HCT116 (cell line): ENCODE measurements at regions not wholly inside any gene's neighbourhood (a gene's known extent, or its start where the extent isn't known, plus 50 kb on each side); places are given as distances from the start of the nearest gene placed in this dataset.

Experiments
- ATAC-seq: fragments of 200-7000 bp; cut with Tn5 transposase; 2 replicates; pipeline ENCODE4 v1.9.1; 2020; ENCODE audit warnings: mild to moderate bottlenecking, moderate library complexity
- BruUV-seq: library from RNA; stranded (reverse); fragments of 400-500 nt; replicated peaks from 2 replicates; lab custom pipeline; 2021; lab: Mats Ljungman, UMichigan
- CTCF ChIA-PET: fragments of 300-600 bp; sonication (Branson Sonifier 250); formaldehyde crosslinking; loops from one replicate; lab custom pipeline; 2021; ENCODE audit warnings: antibody characterized with exemption; lab: Charles Lee
- POLR2A ChIA-PET: fragments of 300-600, 350-600 bp; sonication (Branson Sonifier 250); formaldehyde crosslinking; loops from one replicate; lab custom pipeline; 2021; ENCODE audit warnings: antibody characterized with exemption; lab: Charles Lee
- RAD21 ChIA-PET, 2 experiments: fragments of 300-600 bp; sonication (Branson Sonifier 250); formaldehyde crosslinking; loops; one replicate each; lab custom pipeline; 2023; ENCODE audit warnings: low total read pairs in 2 of 2; ENCODE audit not compliant: uncharacterized antibody in 2 of 2, unreplicated experiment in 2 of 2, low non-redundant PET in 1 of 2; lab: Charles Lee
- DNase-seq: peaks from one replicate; pipeline ENCODE4 v3.0.0-alpha.2; 2010; ENCODE audit warnings: low read depth, low spot score
- H2AFZ ChIP-seq: fragments of 200-600 bp; shearing (Covaris generic), sonication (generic); 2 replicates; pipeline ENCODE4 v1.6.1; 2017; ENCODE audit warnings: low read depth, mixed run types, mixed read lengths, antibody characterized with exemption, low read length; ENCODE audit not compliant: poor library complexity, severe bottlenecking
- H3K27ac ChIP-seq: 2 replicates; pipeline ENCODE4 v1.5.1; 2012; ENCODE audit warnings: low read depth, low read length
- H3K27me3 ChIP-seq: fragments of 200-600 bp; sonication (generic); 2 replicates; pipeline ENCODE4 v1.6.1; 2016; ENCODE audit warnings: mixed run types, low read length, mixed read lengths; ENCODE audit not compliant: insufficient read depth
- H3K36me3 ChIP-seq, 2 experiments: fragments of 200-500 bp in 1 of 2; fragments of 200-600 bp in 1 of 2; sonication (Bioruptor generic) in 1 of 2; sonication (generic) in 1 of 2; 2 replicates each; pipeline versions ENCODE4 v1.5.1 to v1.6.1; 2014 to 2016; ENCODE audit warnings: low read length in 2 of 2, inconsistent platforms in 1 of 2, mixed read lengths in 1 of 2, mixed run types in 1 of 2; ENCODE audit not compliant: insufficient read depth in 2 of 2, control insufficient read depth in 1 of 2
- H3K4me1 ChIP-seq, 2 experiments: fragments of 200-600 bp in 1 of 2; sonication (generic) in 1 of 2; 2 replicates each; pipeline versions ENCODE4 v1.5.1 to v1.6.1; 2012 to 2017; ENCODE audit warnings: low read length in 2 of 2, inconsistent platforms in 1 of 2, mild to moderate bottlenecking in 1 of 2, mixed read lengths in 1 of 2, mixed run types in 1 of 2, moderate library complexity in 1 of 2; ENCODE audit not compliant: insufficient read depth in 2 of 2, control insufficient read depth in 1 of 2
- H3K4me2 ChIP-seq: fragments of 200-600 bp; sonication (generic); 2 replicates; pipeline ENCODE4 v1.6.1; 2017; ENCODE audit warnings: mixed run types, low read length, mixed read lengths
- H3K4me3 ChIP-seq, 2 experiments: fragments of 200-600 bp in 1 of 2; sonication (generic) in 1 of 2; replicated peaks in 1 of 2; 2 replicates each; pipeline ENCODE4 v1.5.1; 2011 to 2016; ENCODE audit warnings: low read length in 2 of 2, control low read depth in 1 of 2, low read depth in 1 of 2, mild to moderate bottlenecking in 1 of 2, mixed read lengths in 1 of 2, mixed run types in 1 of 2
- H3K79me2 ChIP-seq: fragments of 200-600 bp; sonication (generic); 2 replicates; pipeline ENCODE4 v1.6.1; 2017; ENCODE audit warnings: mild to moderate bottlenecking, mixed run types, low read length, moderate library complexity, mixed read lengths; ENCODE audit not compliant: insufficient read depth
- H3K9ac ChIP-seq: fragments of 200-600 bp; sonication (generic); 2 replicates; pipeline ENCODE4 v1.6.1; 2016; ENCODE audit warnings: low read length, mixed read lengths
- H3K9me2 ChIP-seq: fragments of 200-600 bp; sonication (generic), shearing (Covaris generic); 2 replicates; pipeline ENCODE4 v1.6.1; 2017; ENCODE audit warnings: mixed run types, mild to moderate bottlenecking, moderate library complexity; ENCODE audit not compliant: insufficient read depth
- H3K9me3 ChIP-seq, 2 experiments: fragments of 200-500 bp in 1 of 2; fragments of 200-600 bp in 1 of 2; sonication (Bioruptor generic) in 1 of 2; sonication (generic) in 1 of 2; 2 replicates each; pipeline ENCODE4 v1.6.1; 2014 to 2017; ENCODE audit warnings: low read length in 2 of 2, mixed read lengths in 2 of 2, inconsistent platforms in 1 of 2, low read depth in 1 of 2, mild to moderate bottlenecking in 1 of 2, mixed run types in 1 of 2, moderate library complexity in 1 of 2; ENCODE audit not compliant: control insufficient read depth in 1 of 2, insufficient read depth in 1 of 2
- H4K20me1 ChIP-seq: fragments of 200-600 bp; sonication (generic), shearing (Covaris generic); 2 replicates; pipeline ENCODE4 v1.6.1; 2017; ENCODE audit warnings: mixed run types, mild to moderate bottlenecking, moderate library complexity; ENCODE audit not compliant: insufficient read depth
- CBX3 ChIP-seq: IDR thresholded peaks from 2 replicates; pipeline ENCODE4 v1.6.1; 2012; ENCODE audit warnings: low read depth
- EGR1 ChIP-seq: IDR thresholded peaks from 2 replicates; pipeline ENCODE4 v1.6.1; 2012; ENCODE audit warnings: low read depth
- ELF1 ChIP-seq: IDR thresholded peaks from 2 replicates; pipeline ENCODE4 v1.6.1; 2012; ENCODE audit warnings: low read depth, borderline replicate concordance
- EZH2 ChIP-seq: fragments of 200-600 bp; sonication (generic); IDR thresholded peaks from 2 replicates; pipeline ENCODE4 v1.6.1; 2017; ENCODE audit warnings: antibody characterized with exemption, mixed run types
- RAD21 ChIP-seq: IDR thresholded peaks from 2 replicates; pipeline ENCODE4 v1.6.1; 2012; ENCODE audit warnings: low read depth, mild to moderate bottlenecking
- SIN3A ChIP-seq: IDR thresholded peaks from 2 replicates; pipeline ENCODE4 v1.6.1; 2012; ENCODE audit warnings: low read depth
- SRF ChIP-seq: IDR thresholded peaks from 2 replicates; pipeline ENCODE4 v1.6.1; 2012; ENCODE audit warnings: low read depth
- TCF7L2 ChIP-seq: IDR thresholded peaks from 2 replicates; pipeline ENCODE4 v1.7.0; 2011; ENCODE audit warnings: borderline replicate concordance, inconsistent platforms; ENCODE audit not compliant: insufficient read depth, insufficient read length; ENCODE audit errors: extremely low read depth
- YY1 ChIP-seq: IDR thresholded peaks from 2 replicates; pipeline ENCODE4 v1.6.1; 2011; ENCODE audit warnings: low read length, low read depth, moderate library complexity, mild to moderate bottlenecking; ENCODE audit not compliant: insufficient replicate concordance; ENCODE audit errors: extremely low read depth
- ZNF274 ChIP-seq: fragments of 200-500 bp; sonication (Bioruptor generic); IDR thresholded peaks from 2 replicates; pipeline ENCODE4 v1.6.1; 2014; ENCODE audit warnings: mild to moderate bottlenecking, low read depth, low read length, inconsistent platforms
- intact Hi-C: fragments of 100-400 bp; cut with micrococcal nuclease; formaldehyde crosslinking; loops from 2 replicates; pipeline ENCODE4 v1.10.0; 2022
- TF ChIP-seq, protein P1 (sequence below): IDR thresholded peaks from 2 replicates; pipeline ENCODE4 v1.6.1; 2012
- TF ChIP-seq, protein P2 (sequence below), 3 experiments: fragments of 200-600 bp in 1 of 3; sonication (generic) in 1 of 3; IDR thresholded peaks in 2 of 3; conservative IDR thresholded peaks in 1 of 3; 2 replicates each; pipeline ENCODE4 v1.5.1; 2012 to 2017; ENCODE audit warnings: low read depth in 2 of 3, low read length in 2 of 3, antibody characterized with exemption in 1 of 3, borderline replicate concordance in 1 of 3, control low read depth in 1 of 3, mild to moderate bottlenecking in 1 of 3, mixed read lengths in 1 of 3, mixed run types in 1 of 3, moderate library complexity in 1 of 3; ENCODE audit not compliant: insufficient read depth in 1 of 3

GRCh38 chr2:81974216-81974615 lies 1669.7 kb upstream of the LRRTM1 start:
- Histone ChIP-seq H3K4me1 (no peaks in the 10 kb centered on the region), H3K4me2 (no peak overlapping the region), H3K9me3 (no peaks in the 10 kb centered on the region), H4K20me1 (no peaks in the 10 kb centered on the region), H2AFZ (no peak overlapping the region), H3K4me3 (no peak overlapping the region), H3K9ac (no peak overlapping the region), H3K9me2 (no peaks in the 10 kb centered on the region), H3K36me3 (no peaks in the 10 kb centered on the region), H3K79me2 (no peaks in the 10 kb centered on the region), H3K27me3 (no peaks in the 10 kb centered on the region), H3K27ac (no peak overlapping the region)
- DNase-seq (no peak), ATAC-seq (no peak)
- intact Hi-C loops, result no loop called here
- POLR2A ChIA-PET, result no interaction called here
- RAD21 ChIA-PET, result no interaction called here
- TF ChIP-seq, protein P1, sequence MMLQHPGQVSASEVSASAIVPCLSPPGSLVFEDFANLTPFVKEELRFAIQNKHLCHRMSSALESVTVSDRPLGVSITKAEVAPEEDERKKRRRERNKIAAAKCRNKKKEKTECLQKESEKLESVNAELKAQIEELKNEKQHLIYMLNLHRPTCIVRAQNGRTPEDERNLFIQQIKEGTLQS, result no peak
- no peak for TF ChIP-seq YY1
- no peak for TF ChIP-seq ELF1
- no peak for TF ChIP-seq EGR1
- TF ChIP-seq SRF, result no peak
- TF ChIP-seq RAD21, result no peak
- no peak for TF ChIP-seq CBX3
- TF ChIP-seq TCF7L2, result no peak
- no peak for TF ChIP-seq SIN3A
- BruUV-seq, result no TSS peak
- CTCF ChIA-PET, result no interaction called here

DNA sequence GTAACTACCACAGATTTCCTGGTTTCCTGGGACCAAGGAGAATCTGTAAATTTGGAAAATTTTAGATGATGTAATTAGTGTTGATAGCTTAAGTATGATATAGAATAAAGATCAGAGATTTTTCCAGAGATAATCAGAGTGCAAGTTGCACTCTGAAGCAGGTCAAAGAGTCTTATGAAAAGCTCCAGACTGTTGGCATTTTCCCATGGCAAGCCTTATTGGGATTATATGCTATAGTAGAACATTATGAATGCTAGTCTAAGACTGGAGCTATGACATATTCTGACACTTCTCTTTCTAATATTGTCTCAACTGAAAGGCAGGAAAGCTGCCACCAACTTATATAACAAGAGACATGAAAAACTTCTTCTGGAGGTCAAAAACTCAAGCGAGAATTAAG lies 1638.3 kb upstream of the LRRTM1 start:
- no TSS peak for BruUV-seq
- Histone ChIP-seq H2AFZ (no peak overlapping the region), H3K27ac (no peak overlapping the region), H3K9me3 (no peaks in the 10 kb centered on the region), H3K4me2 (no peak overlapping the region), H4K20me1 (no peaks in the 10 kb centered on the region), H3K4me1 (no peaks in the 10 kb centered on the region), H3K4me3 (no peak overlapping the region), H3K9ac (no peak overlapping the region), H3K79me2 (no peaks in the 10 kb centered on the region), H3K9me2 (no peaks in the 10 kb centered on the region), H3K27me3 (no peaks in the 10 kb centered on the region), H3K36me3 (no peaks in the 10 kb centered on the region)
- ChIA-PET RAD21 (no interaction called here), POLR2A (no interaction called here), CTCF (no interaction called here)
- no peak for TF ChIP-seq ZNF274
- TF ChIP-seq EZH2, result no peak
- TF ChIP-seq, protein P2, sequence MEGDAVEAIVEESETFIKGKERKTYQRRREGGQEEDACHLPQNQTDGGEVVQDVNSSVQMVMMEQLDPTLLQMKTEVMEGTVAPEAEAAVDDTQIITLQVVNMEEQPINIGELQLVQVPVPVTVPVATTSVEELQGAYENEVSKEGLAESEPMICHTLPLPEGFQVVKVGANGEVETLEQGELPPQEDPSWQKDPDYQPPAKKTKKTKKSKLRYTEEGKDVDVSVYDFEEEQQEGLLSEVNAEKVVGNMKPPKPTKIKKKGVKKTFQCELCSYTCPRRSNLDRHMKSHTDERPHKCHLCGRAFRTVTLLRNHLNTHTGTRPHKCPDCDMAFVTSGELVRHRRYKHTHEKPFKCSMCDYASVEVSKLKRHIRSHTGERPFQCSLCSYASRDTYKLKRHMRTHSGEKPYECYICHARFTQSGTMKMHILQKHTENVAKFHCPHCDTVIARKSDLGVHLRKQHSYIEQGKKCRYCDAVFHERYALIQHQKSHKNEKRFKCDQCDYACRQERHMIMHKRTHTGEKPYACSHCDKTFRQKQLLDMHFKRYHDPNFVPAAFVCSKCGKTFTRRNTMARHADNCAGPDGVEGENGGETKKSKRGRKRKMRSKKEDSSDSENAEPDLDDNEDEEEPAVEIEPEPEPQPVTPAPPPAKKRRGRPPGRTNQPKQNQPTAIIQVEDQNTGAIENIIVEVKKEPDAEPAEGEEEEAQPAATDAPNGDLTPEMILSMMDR (IDR thresholded peaks at IDR 0.05 in 2 of 3, conservative IDR thresholded peaks at IDR 0.05 in 1 of 3; ENCODE audit: borderline replicate concordance in 1 of 3, insufficient read depth in 1 of 3, low read depth in 2 of 3, low read length in 2 of 3), result no peak
- TF ChIP-seq TCF7L2, result no peak
- no peak for ATAC-seq
- DNase-seq, result no peak
- intact Hi-C loops, result no loop called here
